Prostate gland (tissue), 2 donors: ENCODE measurements at regions not wholly inside any gene's neighbourhood (a gene's known extent, or its start where the extent isn't known, plus 50 kb on each side); places are given as distances from the start of the nearest gene placed in this dataset.

Experiments used
- POLR2A ChIP-seq: fragments of 450-650 bp; IDR thresholded peaks from one replicate; pipeline ENCODE4 v1.6.1; 2016; ENCODE audit warnings: antibody characterized with exemption, mild to moderate bottlenecking
- POLR2AphosphoS5 ChIP-seq: sonication (generic); formaldehyde crosslinking; IDR thresholded peaks from one replicate; pipeline ENCODE4 v1.6.1; 2017; ENCODE audit warnings: antibody characterized with exemption
- TF ChIP-seq, protein P1 (sequence below), 4 experiments: fragments of 200-600 bp in 2 of 4; fragments of 450-650 bp in 2 of 4; sonication (generic) in 2 of 4; IDR thresholded peaks; 1 replicate in 3 of 4; 2 replicates in 1 of 4; pipeline ENCODE4 v1.5.1; 2016 to 2019; ENCODE audit warnings: antibody characterized with exemption in 4 of 4, mild to moderate bottlenecking in 2 of 4, moderate library complexity in 2 of 4

DNA sequence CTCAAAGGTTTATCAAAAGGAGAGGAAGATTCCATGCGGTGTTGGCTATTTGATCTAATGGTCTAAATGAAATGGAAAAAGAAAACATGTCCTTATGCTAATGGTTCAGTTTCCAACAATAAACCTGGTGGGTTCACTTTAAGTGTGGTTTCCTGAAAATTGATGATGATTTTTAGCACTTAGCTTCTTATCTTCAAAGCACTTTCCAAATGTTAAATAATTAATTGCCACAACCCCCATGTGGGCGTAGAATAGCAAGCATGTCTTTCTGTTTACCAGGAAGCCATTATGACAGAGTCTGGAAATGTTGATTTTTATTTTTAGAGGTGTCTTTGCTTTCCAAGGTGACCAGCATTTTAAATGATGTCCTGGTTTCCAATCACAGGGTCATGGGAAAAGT lies 134.8 kb upstream of the SLC4A4 start:
- TF ChIP-seq POLR2A (no peak), POLR2AphosphoS5 (no peak)
- TF ChIP-seq, protein P1, sequence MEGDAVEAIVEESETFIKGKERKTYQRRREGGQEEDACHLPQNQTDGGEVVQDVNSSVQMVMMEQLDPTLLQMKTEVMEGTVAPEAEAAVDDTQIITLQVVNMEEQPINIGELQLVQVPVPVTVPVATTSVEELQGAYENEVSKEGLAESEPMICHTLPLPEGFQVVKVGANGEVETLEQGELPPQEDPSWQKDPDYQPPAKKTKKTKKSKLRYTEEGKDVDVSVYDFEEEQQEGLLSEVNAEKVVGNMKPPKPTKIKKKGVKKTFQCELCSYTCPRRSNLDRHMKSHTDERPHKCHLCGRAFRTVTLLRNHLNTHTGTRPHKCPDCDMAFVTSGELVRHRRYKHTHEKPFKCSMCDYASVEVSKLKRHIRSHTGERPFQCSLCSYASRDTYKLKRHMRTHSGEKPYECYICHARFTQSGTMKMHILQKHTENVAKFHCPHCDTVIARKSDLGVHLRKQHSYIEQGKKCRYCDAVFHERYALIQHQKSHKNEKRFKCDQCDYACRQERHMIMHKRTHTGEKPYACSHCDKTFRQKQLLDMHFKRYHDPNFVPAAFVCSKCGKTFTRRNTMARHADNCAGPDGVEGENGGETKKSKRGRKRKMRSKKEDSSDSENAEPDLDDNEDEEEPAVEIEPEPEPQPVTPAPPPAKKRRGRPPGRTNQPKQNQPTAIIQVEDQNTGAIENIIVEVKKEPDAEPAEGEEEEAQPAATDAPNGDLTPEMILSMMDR (IDR thresholded peaks at IDR 0.05) = no peak
